SH-SY5Y (cell line): ENCODE measurements at regions not wholly inside any gene's neighbourhood (a gene's known extent, or its start where the extent isn't known, plus 50 kb on each side); places are given as distances from the start of the nearest gene placed in this dataset.

ENCODE experiments used
- GATA2 ChIP-seq: IDR thresholded peaks from 2 replicates; pipeline ENCODE4 v1.6.1; 2011; ENCODE audit warnings: mild to moderate bottlenecking, low read depth, low read length
- GATA3 ChIP-seq: IDR thresholded peaks from 2 replicates; pipeline ENCODE4 v1.6.1; 2011; ENCODE audit warnings: low read depth, mild to moderate bottlenecking, low read length, moderate library complexity

- no peak for TF ChIP-seq GATA3
- no peak for TF ChIP-seq GATA2
Observed at GRCh38 chr14:87108726-87109125, 884.3 kb downstream of the GALC start.
